Uterus (tissue), 3 donors: ENCODE measurements at regions not wholly inside any gene's neighbourhood (a gene's known extent, or its start where the extent isn't known, plus 50 kb on each side); places are given as distances from the start of the nearest gene placed in this dataset.

ENCODE experiments used
- DNase-seq, 2 donors: peaks; one replicate each; pipeline ENCODE4 v3.0.0-alpha.2; 2019 to 2020
- H3K27ac ChIP-seq, 2 donors: fragments of 200-600 bp; sonication (generic); 1 replicate in 1 of 2; 2 replicates in 1 of 2; pipeline ENCODE4 v1.5.1; 2016 to 2018
- H3K27me3 ChIP-seq, 2 donors: fragments of 200-600 bp; sonication (generic); one replicate each; pipeline ENCODE4 v1.5.1; 2018 to 2019; ENCODE audit warnings: control low read depth in 1 of 2
- H3K36me3 ChIP-seq, 2 donors: fragments of 200-600 bp; sonication (generic); one replicate each; pipeline ENCODE4 v1.5.1; 2019; ENCODE audit warnings: control low read depth in 1 of 2
- H3K4me1 ChIP-seq, 2 donors: fragments of 200-600 bp; sonication (generic); one replicate each; pipeline ENCODE4 v1.5.1; 2018 to 2019; ENCODE audit warnings: control low read depth in 1 of 2
- H3K4me3 ChIP-seq, 2 donors: fragments of 200-600 bp; sonication (generic); 1 replicate in 1 of 2; 2 replicates in 1 of 2; pipeline ENCODE4 v1.5.1; 2018 to 2019; ENCODE audit warnings: mild to moderate bottlenecking in 1 of 2
- H3K9me3 ChIP-seq, 2 donors: fragments of 200-600 bp; sonication (generic); one replicate each; pipeline ENCODE4 v1.5.1; 2019; ENCODE audit warnings: control low read depth in 1 of 2
- CTCF ChIP-seq, 4 experiments: fragments of 200-600 bp in 2 of 4; fragments of 450-650 bp in 2 of 4; sonication (generic) in 2 of 4; IDR thresholded peaks; one replicate each; pipeline ENCODE4 v1.5.1; 2016 to 2019; ENCODE audit warnings: antibody characterized with exemption in 4 of 4, mild to moderate bottlenecking in 2 of 4, moderate library complexity in 1 of 4
- POLR2A ChIP-seq, 2 donors: fragments of 450-650 bp; IDR thresholded peaks; one replicate each; pipeline ENCODE4 v1.6.1; 2016; ENCODE audit warnings: antibody characterized with exemption in 2 of 2, mild to moderate bottlenecking in 1 of 2, moderate library complexity in 1 of 2
- intact Hi-C: fragments of 100-400 bp; cut with DNase I; formaldehyde crosslinking; loops from one replicate; pipeline ENCODE4 v1.15.1; 2023; ENCODE audit warnings: low total_unique reads
- donor health status: DM: yes; HTN: yes; CAD: no.

- TF ChIP-seq POLR2A (IDR thresholded peaks at IDR 0.05) (no peak), CTCF (IDR thresholded peaks at IDR 0.05) (no peak)
- no peak overlapping the region for H3K27ac ChIP-seq
- no peaks in the 10 kb centered on the region for H3K4me1 ChIP-seq
- H3K9me3 ChIP-seq, result no peaks in the 10 kb centered on the region
- intact Hi-C loops, result no loop called here
- no peaks in the 10 kb centered on the region for H3K27me3 ChIP-seq
- no peaks in the 10 kb centered on the region for H3K36me3 ChIP-seq
- no peak for DNase-seq
- H3K4me3 ChIP-seq, result no peak overlapping the region
These were observed 576.7 kb upstream of the CITED2 start for GRCh38 chr6:139951172-139951571.

GRCh38 chr6:139944976-139945375 is 570.5 kb upstream of the CITED2 start:
- H3K9me3 ChIP-seq, result no peaks in the 10 kb centered on the region
- no peak for DNase-seq
- no peak overlapping the region for H3K27ac ChIP-seq
- intact Hi-C loops, result no loop called here
- H3K4me1 ChIP-seq, result peaks cover 0 to 8% of the 10 kb centered on the region in 2 donors
- no peak for TF ChIP-seq CTCF (IDR thresholded peaks at IDR 0.05)
- no peak for TF ChIP-seq POLR2A (IDR thresholded peaks at IDR 0.05)
- H3K36me3 ChIP-seq, result no peaks in the 10 kb centered on the region
- H3K27me3 ChIP-seq, result no peaks in the 10 kb centered on the region
- H3K4me3 ChIP-seq, result no peak overlapping the region

- H3K27me3 ChIP-seq, result no peaks in the 10 kb centered on the region
- no peaks in the 10 kb centered on the region for H3K9me3 ChIP-seq
- DNase-seq, result no peak
- peak overlapping the region; percentile 64 to 70 for H3K27ac ChIP-seq
- H3K4me1 ChIP-seq, result peaks cover 0 to 8% of the 10 kb centered on the region in 2 donors
- no peaks in the 10 kb centered on the region for H3K36me3 ChIP-seq
- no peak for TF ChIP-seq CTCF (IDR thresholded peaks at IDR 0.05)
- no peak overlapping the region for H3K4me3 ChIP-seq
- intact Hi-C loops, result no loop called here
These were observed 569.7 kb upstream of the CITED2 start for GRCh38 chr6:139944131-139944530.

GRCh38 chr6:139943391-139943790 is 568.9 kb upstream of the CITED2 start:
- TF ChIP-seq CTCF (IDR thresholded peaks at IDR 0.05), result no peak
- TF ChIP-seq POLR2A (IDR thresholded peaks at IDR 0.05), result no peak
- intact Hi-C loops, result no loop called here
- peaks cover 0 to 8% of the 10 kb centered on the region in 2 donors for H3K4me1 ChIP-seq
- no peak for DNase-seq
- peak overlapping the region; percentile 64 to 70 for H3K27ac ChIP-seq
- H3K36me3 ChIP-seq, result no peaks in the 10 kb centered on the region
- H3K9me3 ChIP-seq, result no peaks in the 10 kb centered on the region
- no peak overlapping the region for H3K4me3 ChIP-seq
- H3K27me3 ChIP-seq, result no peaks in the 10 kb centered on the region

GRCh38 chr6:139942331-139942730 is 567.9 kb upstream of the CITED2 start:
- Histone ChIP-seq H3K27me3 (no peaks in the 10 kb centered on the region), H3K4me3 (no peak overlapping the region), H3K27ac (peak overlapping the region; percentile 64 to 70), H3K4me1 (peaks cover 0 to 8% of the 10 kb centered on the region in 2 donors), H3K36me3 (no peaks in the 10 kb centered on the region), H3K9me3 (no peaks in the 10 kb centered on the region)
- intact Hi-C loops, result no loop called here
- no peak for TF ChIP-seq CTCF (IDR thresholded peaks at IDR 0.05)
- TF ChIP-seq POLR2A (IDR thresholded peaks at IDR 0.05), result no peak
- no peak for DNase-seq
